Mesendoderm (in vitro differentiated cells): ENCODE measurements at regions not wholly inside any gene's neighbourhood (a gene's known extent, or its start where the extent isn't known, plus 50 kb on each side); places are given as distances from the start of the nearest gene placed in this dataset.

Source experiments
- DNase-seq: peaks from one replicate; pipeline ENCODE4 v3.0.0; 2013
- H2AK5ac ChIP-seq: 2 replicates; pipeline ENCODE4 v1.6.1; 2013; ENCODE audit warnings: low read length, inconsistent platforms
- H2BK120ac ChIP-seq: 2 replicates; pipeline ENCODE4 v1.6.1; 2013; ENCODE audit warnings: low read depth, mild to moderate bottlenecking, low read length, moderate library complexity, mixed read lengths
- H2BK15ac ChIP-seq: replicated peaks from 2 replicates; pipeline ENCODE4 v1.6.1; 2013; ENCODE audit warnings: low read depth, mild to moderate bottlenecking, moderate library complexity
- H2BK5ac ChIP-seq: 2 replicates; pipeline ENCODE4 v1.6.1; 2013; ENCODE audit warnings: low read length, inconsistent platforms
- H3K18ac ChIP-seq: 2 replicates; pipeline ENCODE4 v1.6.1; 2013; ENCODE audit warnings: mild to moderate bottlenecking, low read length, mixed read lengths
- H3K23ac ChIP-seq: one replicate; pipeline ENCODE4 v1.6.1; 2013; ENCODE audit warnings: low read length
- H3K27ac ChIP-seq: 2 replicates; pipeline ENCODE4 v1.5.1; 2013; ENCODE audit warnings: low read depth, mild to moderate bottlenecking, inconsistent platforms, low read length, moderate library complexity
- H3K27me3 ChIP-seq: 2 replicates; pipeline ENCODE4 v1.6.1; 2013; ENCODE audit warnings: low read length, control low read depth, mild to moderate bottlenecking, inconsistent platforms; ENCODE audit not compliant: insufficient read depth, poor library complexity
- H3K36me3 ChIP-seq: 2 replicates; pipeline ENCODE4 v1.6.1; 2013; ENCODE audit warnings: low read length, inconsistent platforms; ENCODE audit not compliant: control insufficient read depth, insufficient read depth
- H3K4ac ChIP-seq: one replicate; pipeline ENCODE4 v1.6.1; 2013; ENCODE audit warnings: low read depth, mild to moderate bottlenecking, low read length, moderate library complexity
- H3K4me1 ChIP-seq: 2 replicates; pipeline ENCODE4 v1.6.1; 2013; ENCODE audit warnings: low read depth, low read length, inconsistent platforms; ENCODE audit not compliant: control insufficient read depth
- H3K4me2 ChIP-seq: 2 replicates; pipeline ENCODE4 v1.6.1; 2013; ENCODE audit warnings: low read length
- H3K4me3 ChIP-seq: 2 replicates; pipeline ENCODE4 v1.5.1; 2013; ENCODE audit warnings: mild to moderate bottlenecking, low read length
- H3K56ac ChIP-seq: one replicate; pipeline ENCODE4 v1.6.1; 2013; ENCODE audit warnings: low read length
- H3K79me1 ChIP-seq: 2 replicates; pipeline ENCODE4 v1.6.1; 2013; ENCODE audit warnings: low read length, inconsistent platforms
- H3K79me2 ChIP-seq: 2 replicates; pipeline ENCODE4 v1.6.1; 2013; ENCODE audit warnings: mild to moderate bottlenecking, low read length; ENCODE audit not compliant: control insufficient read depth, insufficient read depth
- H3K9ac ChIP-seq: 2 replicates; pipeline ENCODE4 v1.6.1; 2013; ENCODE audit warnings: low read length, inconsistent platforms
- H4K5ac ChIP-seq: one replicate; pipeline ENCODE4 v1.6.1; 2013; ENCODE audit warnings: low read length
- H4K8ac ChIP-seq: one replicate; pipeline ENCODE4 v1.6.1; 2013; ENCODE audit warnings: low read depth, mild to moderate bottlenecking, control low read depth, low read length, moderate library complexity
- WGBS: extraction: QIAGEN DNeasy Blood & Tissue Kit; methylation state at CpG from one replicate; pipeline ENCODE4 v1.1.7; 2013; ENCODE audit warnings: low lambda C conversion rate, missing lambda C conversion rate; ENCODE audit not compliant: insufficient coverage; ENCODE audit errors: extremely low coverage; 5-methylcytosine and 5-hydroxymethylcytosine counted together

DNA sequence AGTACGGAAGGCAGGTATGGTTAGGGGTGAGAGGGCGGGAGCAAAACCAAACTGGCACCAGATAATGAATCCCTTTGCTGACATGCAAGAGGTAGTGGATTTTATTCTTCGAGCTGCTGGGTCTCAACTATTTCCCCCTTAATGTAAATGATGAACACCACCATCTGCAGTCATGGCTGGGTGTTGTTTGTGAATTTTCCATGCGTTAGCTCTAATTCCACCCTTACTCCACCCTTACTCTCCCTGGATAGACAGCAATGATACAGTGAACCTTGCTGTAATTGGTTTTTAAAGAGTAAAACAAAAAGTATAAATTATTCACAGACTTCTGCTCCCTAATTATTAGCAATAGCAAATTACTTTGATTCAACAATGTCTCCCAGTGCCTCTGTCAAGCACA lies 74.5 kb upstream of the PDE1C start:
- Histone ChIP-seq H3K4me2 (no peak overlapping the region), H4K8ac (no peak overlapping the region), H2BK120ac (no peak overlapping the region), H3K79me1 (no peaks in the 10 kb centered on the region), H2AK5ac (no peak overlapping the region), H2BK5ac (no peak overlapping the region), H3K4me1 (no peaks in the 10 kb centered on the region), H3K56ac (no peak overlapping the region), H3K79me2 (no peaks in the 10 kb centered on the region), H3K27ac (no peak overlapping the region), H2BK15ac (no peak overlapping the region), H3K36me3 (no peaks in the 10 kb centered on the region), H4K5ac (no peak overlapping the region), H3K9ac (no peak overlapping the region), H3K27me3 (no peaks in the 10 kb centered on the region), H3K4me3 (no peak overlapping the region), H3K18ac (no peak overlapping the region), H3K4ac (no peak overlapping the region), H3K23ac (no peak overlapping the region)
- no CpG with 5 or more reads among the region's 4 CpGs for WGBS
- no peak for DNase-seq

DNA sequence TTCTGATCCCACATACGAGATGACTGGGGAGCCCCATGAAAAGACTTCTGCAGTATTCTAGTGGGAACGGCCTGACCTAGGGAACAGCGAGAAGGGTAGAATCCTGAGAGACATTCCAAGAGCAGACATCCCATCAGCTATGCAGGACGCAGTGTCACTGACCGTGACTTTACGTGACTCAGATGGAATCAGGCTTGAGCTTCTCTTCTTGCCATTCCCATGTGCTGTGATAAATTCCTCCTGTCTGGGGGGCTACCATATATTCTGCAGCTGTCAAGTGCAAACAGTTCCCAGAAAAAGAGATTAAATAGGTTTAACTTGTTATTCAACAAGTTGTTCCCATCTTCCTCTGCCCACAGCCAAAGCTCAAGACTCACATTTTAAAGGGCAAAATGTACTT lies 73.1 kb upstream of the PDE1C start:
- no peak for DNase-seq
- Histone ChIP-seq H3K9ac (no peak overlapping the region), H3K23ac (no peak overlapping the region), H3K4me1 (no peaks in the 10 kb centered on the region), H3K36me3 (no peaks in the 10 kb centered on the region), H3K56ac (no peak overlapping the region), H3K79me2 (no peaks in the 10 kb centered on the region), H2BK15ac (no peak overlapping the region), H2BK5ac (no peak overlapping the region), H3K18ac (no peak overlapping the region), H3K27me3 (no peaks in the 10 kb centered on the region), H3K27ac (no peak overlapping the region), H2BK120ac (no peak overlapping the region), H4K8ac (no peak overlapping the region), H2AK5ac (no peak overlapping the region), H3K4ac (no peak overlapping the region), H3K4me2 (no peak overlapping the region), H3K79me1 (no peaks in the 10 kb centered on the region), H3K4me3 (no peak overlapping the region), H4K5ac (no peak overlapping the region)
- no CpG with 5 or more reads among the region's 6 CpGs for WGBS

DNA sequence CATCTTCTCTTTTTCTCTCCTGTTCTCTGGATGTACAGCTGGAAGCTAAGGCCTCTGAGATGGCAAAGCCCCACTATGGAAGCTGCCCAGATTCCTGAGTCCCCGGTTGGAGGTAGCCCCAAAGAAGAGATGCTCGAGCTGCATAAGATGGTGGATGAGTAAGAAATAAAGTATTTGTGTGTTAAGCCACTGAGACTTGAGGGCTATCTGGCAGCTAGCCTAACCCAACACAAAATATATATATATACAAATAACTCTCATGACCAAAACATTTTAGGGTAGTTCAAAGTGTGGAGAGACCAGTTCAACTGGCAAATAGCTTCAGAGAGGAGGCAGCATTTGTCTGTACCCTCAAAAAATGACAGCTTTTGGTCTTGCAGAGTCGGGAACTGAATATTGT lies 72.4 kb upstream of the PDE1C start:
- Histone ChIP-seq H3K27ac (no peak overlapping the region), H3K4me1 (no peaks in the 10 kb centered on the region), H3K4me2 (no peak overlapping the region), H3K56ac (no peak overlapping the region), H2BK120ac (no peak overlapping the region), H3K36me3 (no peaks in the 10 kb centered on the region), H3K27me3 (no peaks in the 10 kb centered on the region), H3K4ac (no peak overlapping the region), H3K9ac (no peak overlapping the region), H2BK15ac (no peak overlapping the region), H2BK5ac (no peak overlapping the region), H2AK5ac (no peak overlapping the region), H3K79me2 (no peaks in the 10 kb centered on the region), H3K79me1 (no peaks in the 10 kb centered on the region), H3K23ac (no peak overlapping the region), H3K4me3 (no peak overlapping the region), H4K5ac (no peak overlapping the region), H4K8ac (no peak overlapping the region), H3K18ac (no peak overlapping the region)
- no CpG with 5 or more reads among the region's 3 CpGs for WGBS
- DNase-seq, result no peak

DNA sequence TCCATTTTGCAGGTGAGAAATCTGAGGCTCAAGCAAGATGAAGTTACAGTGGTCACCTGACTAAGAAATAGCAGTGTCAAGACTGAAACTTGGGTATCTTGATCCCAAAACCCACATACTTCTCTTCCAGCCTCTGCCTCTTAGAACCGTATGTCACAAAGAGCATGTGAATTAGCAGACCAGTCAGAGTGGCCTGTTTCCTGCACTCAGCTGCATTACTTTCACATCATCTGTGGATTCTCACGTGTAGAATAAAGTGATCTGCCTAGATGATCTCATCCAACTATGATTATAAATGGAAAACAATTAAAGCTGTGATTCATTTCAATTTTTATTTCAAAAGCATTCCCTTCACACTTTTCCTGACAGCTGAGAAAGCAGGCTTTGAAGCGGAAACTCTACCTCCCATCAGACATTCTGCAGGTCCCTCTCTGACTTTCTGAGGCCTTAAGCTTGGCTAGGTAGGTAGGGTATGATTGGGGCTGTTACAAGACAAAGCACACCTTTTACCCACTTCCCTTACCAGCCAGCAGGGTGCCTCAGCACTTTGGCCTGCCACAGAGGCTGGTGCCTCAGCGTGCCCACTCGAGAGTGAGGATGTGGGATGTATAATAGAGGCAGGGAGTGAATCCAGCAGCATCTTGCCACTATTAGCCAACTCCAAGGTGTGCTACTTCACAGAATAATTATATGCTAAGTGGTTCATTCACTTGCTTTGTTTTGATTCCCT lies 70.2 kb upstream of the PDE1C start:
- WGBS, result no CpG with 5 or more reads among the region's 5 CpGs
- H4K8ac ChIP-seq, result no peak overlapping the region
- no peaks in the 10 kb centered on the region for H3K27me3 ChIP-seq
- no peak overlapping the region for H3K56ac ChIP-seq
- H2BK15ac ChIP-seq, result no peak overlapping the region
- H4K5ac ChIP-seq, result no peak overlapping the region
- no peak overlapping the region for H3K27ac ChIP-seq
- H3K23ac ChIP-seq, result no peak overlapping the region
- H3K79me2 ChIP-seq, result no peaks in the 10 kb centered on the region
- no peak overlapping the region for H3K4me2 ChIP-seq
- no peak overlapping the region for H3K4ac ChIP-seq
- no peak overlapping the region for H2AK5ac ChIP-seq
- no peak overlapping the region for H3K4me3 ChIP-seq
- no peak overlapping the region for H3K9ac ChIP-seq
- no peaks in the 10 kb centered on the region for H3K79me1 ChIP-seq
- H3K36me3 ChIP-seq, result no peaks in the 10 kb centered on the region
- DNase-seq, result no peak
- no peak overlapping the region for H2BK120ac ChIP-seq
- H3K18ac ChIP-seq, result no peak overlapping the region
- no peak overlapping the region for H2BK5ac ChIP-seq
- no peaks in the 10 kb centered on the region for H3K4me1 ChIP-seq

DNA sequence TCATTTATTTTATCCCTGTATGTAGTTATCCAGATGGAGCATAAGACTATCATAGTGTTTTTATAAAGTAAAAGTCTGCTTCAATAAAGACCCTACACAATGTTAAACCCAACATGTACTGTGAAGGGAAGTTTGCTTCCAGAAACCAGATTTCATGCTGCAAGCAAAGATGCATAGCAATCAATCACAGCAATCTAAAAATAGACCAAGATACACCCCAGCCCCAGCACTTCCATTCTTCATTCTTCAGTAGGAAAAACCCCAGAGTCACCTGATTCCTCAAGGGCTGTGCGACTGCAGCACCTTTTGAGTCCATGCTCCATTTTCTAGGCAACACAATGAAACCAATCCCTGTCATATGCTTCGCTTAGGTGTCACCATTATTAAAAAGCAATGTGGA lies 66.9 kb upstream of the PDE1C start:
- no peaks in the 10 kb centered on the region for H3K4me1 ChIP-seq
- no peak overlapping the region for H2AK5ac ChIP-seq

DNA sequence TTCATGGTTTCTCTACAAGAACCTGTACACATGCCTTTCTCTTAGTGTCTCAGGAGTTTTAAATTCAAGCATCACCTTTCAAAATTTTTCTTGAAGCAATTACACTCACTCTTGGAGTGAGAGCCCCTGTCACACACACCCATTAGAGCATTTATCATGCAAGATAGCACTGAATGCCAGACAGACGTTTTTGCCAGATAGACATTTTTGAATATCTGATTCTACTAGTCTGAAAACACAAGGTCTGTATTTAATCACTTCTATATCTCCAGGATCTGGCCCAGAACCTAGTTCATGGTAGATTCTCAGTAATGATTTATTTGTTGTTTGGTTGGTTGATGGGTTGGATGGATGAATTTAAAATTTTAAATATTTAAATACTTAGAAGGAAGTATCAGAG lies 60.9 kb upstream of the PDE1C start:
- Histone ChIP-seq H2AK5ac (no peak overlapping the region), H3K9ac (no peak overlapping the region), H3K4me1 (no peaks in the 10 kb centered on the region), H3K56ac (no peak overlapping the region), H3K18ac (no peak overlapping the region), H3K79me1 (no peaks in the 10 kb centered on the region), H2BK120ac (no peak overlapping the region), H4K5ac (no peak overlapping the region), H3K27me3 (no peaks in the 10 kb centered on the region), H3K4ac (no peak overlapping the region), H3K79me2 (no peaks in the 10 kb centered on the region), H3K36me3 (no peaks in the 10 kb centered on the region), H3K23ac (no peak overlapping the region), H2BK15ac (no peak overlapping the region), H3K27ac (no peak overlapping the region), H3K4me2 (no peak overlapping the region), H2BK5ac (no peak overlapping the region), H4K8ac (no peak overlapping the region), H3K4me3 (no peak overlapping the region)
- DNase-seq, result no peak
- no CpG with 5 or more reads among the region's 1 CpG for WGBS

More for the DNA sequence above, 66.9 kb upstream of the PDE1C start:
- no peaks in the 10 kb centered on the region for H3K36me3 ChIP-seq
- no peak overlapping the region for H4K8ac ChIP-seq
- H2BK120ac ChIP-seq, result no peak overlapping the region
- H3K56ac ChIP-seq, result no peak overlapping the region
- H3K23ac ChIP-seq, result no peak overlapping the region
- H3K27me3 ChIP-seq, result no peaks in the 10 kb centered on the region
- no peak overlapping the region for H3K18ac ChIP-seq
- H2BK15ac ChIP-seq, result no peak overlapping the region
- no peak overlapping the region for H3K27ac ChIP-seq
- H2BK5ac ChIP-seq, result no peak overlapping the region
- H3K4me3 ChIP-seq, result no peak overlapping the region
- no peak overlapping the region for H3K9ac ChIP-seq
- H3K4ac ChIP-seq, result no peak overlapping the region
- H3K79me2 ChIP-seq, result no peaks in the 10 kb centered on the region
- no peak for DNase-seq
- WGBS, result no CpG with 5 or more reads among the region's 2 CpGs
- no peak overlapping the region for H3K4me2 ChIP-seq
- no peak overlapping the region for H4K5ac ChIP-seq
- no peaks in the 10 kb centered on the region for H3K79me1 ChIP-seq
